ENCODE measurements at regions not wholly inside any gene's neighbourhood (a gene's known extent, or its start where the extent isn't known, plus 50 kb on each side); places are given as distances from the start of the nearest gene placed in this dataset.

DNA sequence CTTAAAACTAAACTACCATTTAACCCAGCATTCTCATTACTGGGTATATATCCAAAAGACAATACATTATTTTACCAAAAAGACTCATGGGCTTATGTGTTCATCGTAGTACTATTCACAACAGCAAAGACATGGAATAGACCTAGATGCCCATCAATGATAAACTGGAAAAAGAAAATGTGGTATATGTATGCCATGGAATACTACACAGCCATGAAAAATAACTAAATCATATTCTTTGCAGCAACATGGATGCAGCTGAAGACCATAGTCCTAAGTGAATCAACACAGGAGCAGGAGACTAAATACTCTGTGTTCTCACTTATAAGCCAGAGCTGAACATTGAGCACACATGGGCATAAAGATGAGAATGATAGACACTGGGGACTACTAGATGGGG lies 645.1 kb upstream of the B3GALT2 start:
- Histone ChIP-seq H3K36me3 (ENCODE audit: control insufficient read depth, insufficient read depth, low read length) (no peaks in the 10 kb centered on the region), H3K4me1 (ENCODE audit: control insufficient read depth, insufficient read depth, low read length) (no peaks in the 10 kb centered on the region), H3K4me3 (ENCODE audit: low read length) (no peak overlapping the region), H3K9me3 (ENCODE audit: control insufficient read depth, insufficient read depth, low read length) (no peaks in the 10 kb centered on the region), H3K27me3 (ENCODE audit: control insufficient read depth, insufficient read depth, low read length) (no peaks in the 10 kb centered on the region), H3K27ac (ENCODE audit: low read length) (no peak overlapping the region)
- Mint-ChIP-seq H3K27me3 (ENCODE audit: low read depth in 2 of 2) (no peaks in the 10 kb centered on the region), H3K36me3 (peaks cover 17% of the 10 kb centered on the region), H3K4me1 (no peaks in the 10 kb centered on the region), H3K27ac (no peak overlapping the region), H3K9me3 (peaks cover 8 to 13% of the 10 kb centered on the region in 2 donors), H3K4me3 (no peak overlapping the region)
- intact Hi-C loops (cut with micrococcal nuclease): no loop called here
- WGBS (ENCODE audit: insufficient coverage): no CpG with 5 or more reads among the region's 1 CpG
- TF ChIP-seq, protein P1, sequence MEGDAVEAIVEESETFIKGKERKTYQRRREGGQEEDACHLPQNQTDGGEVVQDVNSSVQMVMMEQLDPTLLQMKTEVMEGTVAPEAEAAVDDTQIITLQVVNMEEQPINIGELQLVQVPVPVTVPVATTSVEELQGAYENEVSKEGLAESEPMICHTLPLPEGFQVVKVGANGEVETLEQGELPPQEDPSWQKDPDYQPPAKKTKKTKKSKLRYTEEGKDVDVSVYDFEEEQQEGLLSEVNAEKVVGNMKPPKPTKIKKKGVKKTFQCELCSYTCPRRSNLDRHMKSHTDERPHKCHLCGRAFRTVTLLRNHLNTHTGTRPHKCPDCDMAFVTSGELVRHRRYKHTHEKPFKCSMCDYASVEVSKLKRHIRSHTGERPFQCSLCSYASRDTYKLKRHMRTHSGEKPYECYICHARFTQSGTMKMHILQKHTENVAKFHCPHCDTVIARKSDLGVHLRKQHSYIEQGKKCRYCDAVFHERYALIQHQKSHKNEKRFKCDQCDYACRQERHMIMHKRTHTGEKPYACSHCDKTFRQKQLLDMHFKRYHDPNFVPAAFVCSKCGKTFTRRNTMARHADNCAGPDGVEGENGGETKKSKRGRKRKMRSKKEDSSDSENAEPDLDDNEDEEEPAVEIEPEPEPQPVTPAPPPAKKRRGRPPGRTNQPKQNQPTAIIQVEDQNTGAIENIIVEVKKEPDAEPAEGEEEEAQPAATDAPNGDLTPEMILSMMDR (IDR thresholded peaks at IDR 0.05): no peak
- ATAC-seq (no peak), DNase-seq (no peak)

- no peak overlapping the region for H3K27ac ChIP-seq (ENCODE audit: low read length)
- no peaks in the 10 kb centered on the region for H3K27me3 ChIP-seq (ENCODE audit: control insufficient read depth, insufficient read depth, low read length)
- Mint-ChIP-seq H3K27ac (no peak overlapping the region), H3K4me3 (no peak overlapping the region), H3K4me1 (no peaks in the 10 kb centered on the region), H3K9me3 (peaks cover 12 to 17% of the 10 kb centered on the region in 2 donors), H3K27me3 (ENCODE audit: low read depth in 2 of 2) (no peaks in the 10 kb centered on the region), H3K36me3 (peaks cover 11% of the 10 kb centered on the region)
- intact Hi-C loops (cut with micrococcal nuclease): no loop called here
- ATAC-seq: no peak
- no peaks in the 10 kb centered on the region for H3K4me1 ChIP-seq (ENCODE audit: control insufficient read depth, insufficient read depth, low read length)
- H3K9me3 ChIP-seq (ENCODE audit: control insufficient read depth, insufficient read depth, low read length): no peaks in the 10 kb centered on the region
- H3K36me3 ChIP-seq (ENCODE audit: control insufficient read depth, insufficient read depth, low read length): no peaks in the 10 kb centered on the region
- TF ChIP-seq, protein P1 (IDR thresholded peaks at IDR 0.05): no peak
- WGBS (ENCODE audit: insufficient coverage): no CpG with 5 or more reads among the region's 1 CpG
- DNase-seq: no peak
- no peak overlapping the region for H3K4me3 ChIP-seq (ENCODE audit: low read length)
These were observed 641.1 kb upstream of the B3GALT2 start for GRCh38 chr1:193827516-193827915.

GRCh38 chr1:193819376-193819775 lies 633.0 kb upstream of the B3GALT2 start:
- Histone ChIP-seq H3K27ac (ENCODE audit: low read length) (no peak overlapping the region), H3K4me3 (ENCODE audit: low read length) (no peak overlapping the region), H3K9me3 (ENCODE audit: control insufficient read depth, insufficient read depth, low read length) (no peaks in the 10 kb centered on the region), H3K27me3 (ENCODE audit: control insufficient read depth, insufficient read depth, low read length) (no peaks in the 10 kb centered on the region), H3K4me1 (ENCODE audit: control insufficient read depth, insufficient read depth, low read length) (no peaks in the 10 kb centered on the region), H3K36me3 (ENCODE audit: control insufficient read depth, insufficient read depth, low read length) (no peaks in the 10 kb centered on the region)
- intact Hi-C loops (cut with micrococcal nuclease): no loop called here
- DNase-seq (no peak), ATAC-seq (no peak)
- Mint-ChIP-seq H3K27me3 (ENCODE audit: low read depth in 2 of 2) (no peaks in the 10 kb centered on the region), H3K4me1 (no peaks in the 10 kb centered on the region), H3K36me3 (no peaks in the 10 kb centered on the region), H3K27ac (no peak overlapping the region), H3K4me3 (no peak overlapping the region), H3K9me3 (peaks cover 7 to 11% of the 10 kb centered on the region in 2 donors)
- TF ChIP-seq, protein P1 (IDR thresholded peaks at IDR 0.05): no peak

- no peak overlapping the region for H3K4me3 ChIP-seq (ENCODE audit: low read length)
- peaks cover 3 to 6% of the 10 kb centered on the region in 2 donors for H3K9me3 Mint-ChIP-seq
- no peaks in the 10 kb centered on the region for H3K27me3 Mint-ChIP-seq (ENCODE audit: low read depth in 2 of 2)
- H3K4me3 Mint-ChIP-seq: no peak overlapping the region
- intact Hi-C loops (cut with micrococcal nuclease): no loop called here
- no peak overlapping the region for H3K27ac ChIP-seq (ENCODE audit: low read length)
- DNase-seq: no peak
- TF ChIP-seq, protein P1 (IDR thresholded peaks at IDR 0.05): no peak
- H3K36me3 Mint-ChIP-seq: no peaks in the 10 kb centered on the region
- H3K36me3 ChIP-seq (ENCODE audit: control insufficient read depth, insufficient read depth, low read length): no peaks in the 10 kb centered on the region
- WGBS (ENCODE audit: insufficient coverage): 52% methylated on average over 2 of the region's 2 CpGs
- no peak overlapping the region for H3K27ac Mint-ChIP-seq
- no peaks in the 10 kb centered on the region for H3K9me3 ChIP-seq (ENCODE audit: control insufficient read depth, insufficient read depth, low read length)
- no peaks in the 10 kb centered on the region for H3K27me3 ChIP-seq (ENCODE audit: control insufficient read depth, insufficient read depth, low read length)
- no peak for ATAC-seq
- H3K4me1 ChIP-seq (ENCODE audit: control insufficient read depth, insufficient read depth, low read length): no peaks in the 10 kb centered on the region
- H3K4me1 Mint-ChIP-seq: no peaks in the 10 kb centered on the region
These were observed 620.8 kb upstream of the B3GALT2 start for GRCh38 chr1:193807208-193807607.

Measured in natural killer cell (primary cell).